GM12891 (cell line): ENCODE measurements at regions not wholly inside any gene's neighbourhood (a gene's known extent, or its start where the extent isn't known, plus 50 kb on each side); places are given as distances from the start of the nearest gene placed in this dataset.

ENCODE experiments used
- PAX5 ChIP-seq: IDR thresholded peaks from 2 replicates; pipeline ENCODE4 v1.6.1; 2011; ENCODE audit warnings: low read length, moderate library complexity, mild to moderate bottlenecking; ENCODE audit not compliant: insufficient read depth, severe bottlenecking
- POLR2A ChIP-seq: IDR thresholded peaks from 2 replicates; pipeline ENCODE4 v1.6.1; 2011; ENCODE audit warnings: low read depth, low read length, control low read depth
- POLR2AphosphoS5 ChIP-seq: IDR thresholded peaks from 2 replicates; pipeline ENCODE4 v1.6.1; 2011; ENCODE audit warnings: low read depth, low read length, control low read depth
- POU2F2 ChIP-seq: IDR thresholded peaks from 2 replicates; pipeline ENCODE4 v1.6.1; 2011; ENCODE audit warnings: low read depth, mild to moderate bottlenecking, control low read depth, low read length, moderate library complexity
- SPI1 ChIP-seq: IDR thresholded peaks from 2 replicates; pipeline ENCODE4 v1.6.1; 2011; ENCODE audit warnings: low read depth, low read length, control low read depth
- TAF1 ChIP-seq: IDR thresholded peaks from 2 replicates; pipeline ENCODE4 v1.6.1; 2011; ENCODE audit warnings: low read depth, low read length, control low read depth

DNA sequence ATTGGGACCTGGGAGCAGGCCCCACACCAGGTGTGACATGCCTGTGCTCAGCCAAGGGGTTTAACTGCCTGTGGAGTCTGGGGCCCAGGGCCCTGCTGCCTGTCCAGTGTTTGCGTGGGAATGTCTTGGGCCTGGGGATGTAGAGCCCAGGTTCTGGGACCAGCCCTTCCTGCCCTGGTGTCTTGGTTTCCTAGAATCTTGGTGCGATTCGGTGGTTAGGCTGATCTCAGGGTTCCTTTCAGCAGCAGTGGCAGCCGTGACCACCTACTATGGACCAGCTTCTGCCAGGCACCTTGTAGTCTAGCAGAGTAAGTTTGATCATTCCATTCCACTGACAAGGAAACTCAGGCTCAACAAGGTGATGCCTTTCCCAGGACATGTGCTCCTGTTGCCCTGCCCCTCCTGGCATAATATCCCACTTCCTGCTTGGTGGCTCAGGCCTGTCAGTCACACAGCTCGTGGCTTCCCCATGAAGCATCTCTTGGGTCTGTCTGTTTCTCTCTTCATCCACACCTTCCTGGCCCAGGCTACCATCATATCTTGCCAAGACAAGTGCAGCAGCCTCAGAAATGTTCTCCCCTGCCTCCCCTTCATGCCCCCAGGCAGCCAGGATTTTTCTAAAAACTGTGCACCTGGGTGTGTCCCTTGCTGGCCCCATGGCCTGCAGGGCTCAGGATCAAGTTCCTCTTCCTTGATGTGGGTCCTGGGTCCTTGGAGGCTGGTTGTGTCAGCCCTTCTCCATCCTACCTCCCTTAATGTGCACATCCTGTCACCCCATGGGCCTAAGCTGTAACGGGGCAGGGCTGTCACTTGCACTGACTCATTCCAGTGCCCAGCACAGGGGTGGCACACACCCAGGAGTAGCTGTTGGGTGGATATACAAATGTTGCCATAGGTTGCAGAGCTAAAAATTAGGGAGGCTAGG lies 101.6 kb downstream of the SLC25A47 start:
- TF ChIP-seq POLR2AphosphoS5 (no peak), POLR2A (no peak), TAF1 (no peak), SPI1 (no peak), POU2F2 (no peak), PAX5 (no peak)
